ENCODE measurements at regions not wholly inside any gene's neighbourhood (a gene's known extent, or its start where the extent isn't known, plus 50 kb on each side); places are given as distances from the start of the nearest gene placed in this dataset.
A peak's percentile ranks its signal among the peaks of the same experiment; 100 is the strongest.

DNA sequence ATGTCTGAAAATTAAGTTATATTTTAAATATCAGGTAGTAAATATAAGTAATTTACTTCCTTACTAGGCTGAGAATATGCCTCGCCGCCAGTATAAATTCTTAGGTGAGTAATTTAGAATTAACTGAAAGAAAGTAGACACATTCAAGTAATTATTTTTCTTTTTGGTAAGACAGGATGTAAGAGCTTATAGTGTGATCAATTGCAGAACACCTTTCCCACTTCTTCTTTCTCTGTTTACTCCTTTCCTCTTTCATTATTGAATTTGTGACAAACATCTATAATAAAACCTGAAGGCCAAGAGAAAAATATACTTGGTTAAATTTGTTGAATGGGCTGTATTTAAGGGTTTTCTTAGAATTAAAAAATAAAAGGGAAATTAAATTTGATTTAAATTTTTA lies 195.1 kb upstream of the CDKN2B start:
- Histone ChIP-seq H3K36me3 (no peaks in the 10 kb centered on the region), H3K27ac (no peak overlapping the region), H3K27me3 (no peaks in the 10 kb centered on the region), H3K9me3 (no peaks in the 10 kb centered on the region), H3K4me1 (peaks cover 0 to 9% (median 1%) of the 10 kb centered on the region in 4 donors), H3K4me3 (no peak overlapping the region)
- no peak for ATAC-seq (ENCODE audit: low FRiP score in 2 of 2)
- TF ChIP-seq EP300 (IDR thresholded peaks at IDR 0.05) (no peak), POLR2A (IDR thresholded peaks at IDR 0.05) (no peak), POLR2AphosphoS5 (IDR thresholded peaks at IDR 0.05) (no peak), CTCF (IDR thresholded peaks at IDR 0.05) (no peak)
- WGBS, 2 donors: 92 to 94% methylated on average over 2 of the region's 2 CpGs
- DNase-seq: no peak

DNA sequence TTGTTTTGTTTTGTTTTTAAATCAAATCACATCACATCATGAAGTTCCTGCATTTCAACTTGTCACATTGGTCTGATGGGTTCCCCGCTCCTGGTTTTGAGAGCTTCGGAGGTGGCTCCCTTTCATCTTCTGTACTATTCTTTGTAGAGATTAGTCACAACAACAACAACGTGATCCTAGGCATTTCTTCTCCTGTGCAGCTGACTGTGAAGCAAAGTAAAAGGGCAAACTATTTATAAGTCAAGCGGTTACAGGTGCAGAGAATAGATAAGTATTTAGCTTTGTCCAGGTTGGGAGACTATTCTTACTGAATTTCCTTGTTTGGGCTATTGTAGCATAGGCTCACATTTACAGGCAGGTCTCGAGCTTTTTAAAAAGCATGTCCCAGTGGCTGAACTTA lies 197.7 kb upstream of the CDKN2B start:
- H3K27me3 ChIP-seq: no peaks in the 10 kb centered on the region
- no peak overlapping the region for H3K4me3 ChIP-seq
- H3K9me3 ChIP-seq: no peaks in the 10 kb centered on the region
- TF ChIP-seq POLR2A (IDR thresholded peaks at IDR 0.05) (no peak), CTCF (IDR thresholded peaks at IDR 0.05) (no peak), EP300 (IDR thresholded peaks at IDR 0.05) (no peak)
- no peak overlapping the region for H3K27ac ChIP-seq
- DNase-seq (no peak), ATAC-seq (ENCODE audit: low FRiP score in 2 of 2) (no peak)
- H3K4me1 ChIP-seq: peaks cover 0 to 9% (median 2%) of the 10 kb centered on the region in 4 donors
- 78 to 85% methylated on average over 5 of the region's 5 CpGs for WGBS, 2 donors
- H3K36me3 ChIP-seq: no peaks in the 10 kb centered on the region

DNA sequence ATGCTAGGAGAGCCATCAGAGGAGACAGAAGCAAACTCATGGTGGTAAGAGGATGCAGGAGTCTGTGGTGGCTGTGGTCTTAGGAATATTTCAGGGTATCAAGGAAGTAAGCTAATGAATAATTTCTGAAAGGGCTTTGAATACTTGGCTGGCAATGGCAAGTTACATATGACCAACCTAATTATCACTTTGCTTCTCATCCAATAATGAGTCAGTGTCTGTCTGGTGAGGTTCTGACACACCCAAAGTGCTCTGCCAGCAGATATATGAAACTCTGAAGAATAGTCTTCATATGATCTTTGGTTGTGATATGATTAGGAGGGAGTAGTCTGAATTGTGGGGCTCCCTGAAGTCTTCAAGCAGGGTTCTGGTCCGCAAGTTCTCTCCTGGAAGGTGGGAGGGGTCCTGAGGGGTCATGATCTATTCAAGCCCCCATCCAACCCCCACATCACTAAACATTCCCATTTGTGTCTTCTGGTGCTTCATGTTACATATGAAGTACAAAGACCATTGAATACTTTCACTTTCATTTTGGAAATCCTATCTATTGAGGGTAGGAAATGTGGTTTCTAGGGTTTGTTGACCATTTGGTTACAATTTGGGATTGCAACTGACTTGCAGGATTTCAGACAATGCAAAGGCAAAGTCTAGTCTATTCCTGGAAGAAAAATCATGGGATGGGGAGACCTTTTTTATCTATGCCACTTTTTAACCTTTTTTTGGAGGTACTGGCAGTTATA lies 199.9 kb upstream of the CDKN2B start:
- Histone ChIP-seq H3K27me3 (no peaks in the 10 kb centered on the region), H3K36me3 (no peaks in the 10 kb centered on the region), H3K4me1 (peaks cover 0 to 5% (median 2%) of the 10 kb centered on the region in 4 donors), H3K9me3 (no peaks in the 10 kb centered on the region), H3K27ac (no peak overlapping the region), H3K4me3 (no peak overlapping the region)
- WGBS, 2 donors: 76 to 87% methylated on average over 1 of the region's 1 CpG
- ATAC-seq (ENCODE audit: low FRiP score in 2 of 2) (peak in 1 of 2 donors; percentile 50), DNase-seq (no peak)
- TF ChIP-seq EP300 (IDR thresholded peaks at IDR 0.05) (no peak), POLR2AphosphoS5 (IDR thresholded peaks at IDR 0.05) (no peak), CTCF (IDR thresholded peaks at IDR 0.05) (no peak), POLR2A (IDR thresholded peaks at IDR 0.05) (no peak)

DNA sequence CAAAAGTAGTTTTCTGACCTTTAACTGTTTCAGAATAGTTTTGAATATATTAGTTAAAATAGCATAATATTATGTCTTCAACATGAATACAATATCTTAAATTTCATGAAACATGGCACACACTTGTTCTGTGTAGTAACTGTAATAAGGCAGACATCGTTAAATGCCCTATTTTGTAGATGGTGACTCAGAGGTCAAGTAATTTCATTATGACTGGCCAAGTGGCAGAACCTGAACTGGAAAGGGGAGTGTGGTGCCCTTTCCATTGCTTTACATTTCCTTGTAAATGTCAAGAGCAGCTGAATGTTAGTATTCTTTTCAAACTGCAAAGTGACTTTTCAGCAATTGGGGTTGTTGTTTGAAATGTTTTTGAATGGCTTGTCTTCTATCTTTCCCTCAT lies 201.2 kb upstream of the CDKN2B start:
- DNase-seq (no peak), ATAC-seq (ENCODE audit: low FRiP score in 2 of 2) (no peak)
- Histone ChIP-seq H3K27me3 (no peaks in the 10 kb centered on the region), H3K4me3 (no peak overlapping the region), H3K36me3 (no peaks in the 10 kb centered on the region), H3K4me1 (peaks cover 0 to 5% (median 2%) of the 10 kb centered on the region in 4 donors), H3K27ac (no peak overlapping the region), H3K9me3 (no peaks in the 10 kb centered on the region)
- TF ChIP-seq POLR2A (IDR thresholded peaks at IDR 0.05) (no peak), CTCF (IDR thresholded peaks at IDR 0.05) (no peak), POLR2AphosphoS5 (IDR thresholded peaks at IDR 0.05) (no peak), EP300 (IDR thresholded peaks at IDR 0.05) (no peak)
- WGBS, 2 donors: 51 to 66% methylated on average over 1 of the region's 1 CpG

GRCh38 chr9:22210936-22211335 lies 201.8 kb upstream of the CDKN2B start:
- no peaks in the 10 kb centered on the region for H3K36me3 ChIP-seq
- no peaks in the 10 kb centered on the region for H3K27me3 ChIP-seq
- H3K9me3 ChIP-seq: no peaks in the 10 kb centered on the region
- no peak overlapping the region for H3K27ac ChIP-seq
- ATAC-seq (ENCODE audit: low FRiP score in 2 of 2): no peak
- H3K4me3 ChIP-seq: no peak overlapping the region
- peaks cover 0 to 5% (median 2%) of the 10 kb centered on the region in 4 donors for H3K4me1 ChIP-seq
- no peak for DNase-seq
- WGBS, 2 donors: 78 to 84% methylated on average over 2 of the region's 2 CpGs
- TF ChIP-seq CTCF (IDR thresholded peaks at IDR 0.05) (no peak), EP300 (IDR thresholded peaks at IDR 0.05) (no peak), POLR2A (IDR thresholded peaks at IDR 0.05) (no peak), POLR2AphosphoS5 (IDR thresholded peaks at IDR 0.05) (no peak)

Measured in upper lobe of left lung (tissue), 6 donors.